Breast epithelium (tissue), 3 donors: ENCODE measurements at regions not wholly inside any gene's neighbourhood (a gene's known extent, or its start where the extent isn't known, plus 50 kb on each side); places are given as distances from the start of the nearest gene placed in this dataset.

ENCODE experiments used
- POLR2A ChIP-seq: fragments of 450-650 bp; IDR thresholded peaks from one replicate; pipeline ENCODE4 v1.6.1; 2016; ENCODE audit warnings: antibody characterized with exemption, mild to moderate bottlenecking, moderate library complexity
- TF ChIP-seq, protein P1 (sequence below), 3 donors: fragments of 450-650 bp; IDR thresholded peaks; one replicate each; pipeline ENCODE4 v1.5.1; 2016 to 2017; ENCODE audit warnings: antibody characterized with exemption in 3 of 3, mild to moderate bottlenecking in 3 of 3, moderate library complexity in 3 of 3

DNA sequence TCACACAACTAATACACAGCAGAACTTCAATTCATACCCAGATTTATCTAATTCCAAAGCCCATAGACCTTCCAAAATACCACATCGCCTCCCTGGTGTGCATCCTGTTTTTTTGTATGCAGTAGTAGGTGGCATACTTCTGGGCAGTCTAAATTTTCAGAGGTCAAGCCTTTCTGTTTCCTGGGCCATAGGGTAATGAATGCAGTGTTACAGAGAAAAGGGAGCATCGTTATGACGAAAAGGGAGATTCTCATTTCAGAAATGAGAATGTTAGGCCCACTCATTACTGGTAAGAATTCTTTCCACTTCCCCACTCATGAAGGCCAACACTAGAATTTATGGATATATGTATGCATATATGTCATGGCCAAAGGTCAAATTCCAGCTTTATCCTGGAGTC, 267.8 kb upstream of the ASIC2 start:
- TF ChIP-seq, protein P1, sequence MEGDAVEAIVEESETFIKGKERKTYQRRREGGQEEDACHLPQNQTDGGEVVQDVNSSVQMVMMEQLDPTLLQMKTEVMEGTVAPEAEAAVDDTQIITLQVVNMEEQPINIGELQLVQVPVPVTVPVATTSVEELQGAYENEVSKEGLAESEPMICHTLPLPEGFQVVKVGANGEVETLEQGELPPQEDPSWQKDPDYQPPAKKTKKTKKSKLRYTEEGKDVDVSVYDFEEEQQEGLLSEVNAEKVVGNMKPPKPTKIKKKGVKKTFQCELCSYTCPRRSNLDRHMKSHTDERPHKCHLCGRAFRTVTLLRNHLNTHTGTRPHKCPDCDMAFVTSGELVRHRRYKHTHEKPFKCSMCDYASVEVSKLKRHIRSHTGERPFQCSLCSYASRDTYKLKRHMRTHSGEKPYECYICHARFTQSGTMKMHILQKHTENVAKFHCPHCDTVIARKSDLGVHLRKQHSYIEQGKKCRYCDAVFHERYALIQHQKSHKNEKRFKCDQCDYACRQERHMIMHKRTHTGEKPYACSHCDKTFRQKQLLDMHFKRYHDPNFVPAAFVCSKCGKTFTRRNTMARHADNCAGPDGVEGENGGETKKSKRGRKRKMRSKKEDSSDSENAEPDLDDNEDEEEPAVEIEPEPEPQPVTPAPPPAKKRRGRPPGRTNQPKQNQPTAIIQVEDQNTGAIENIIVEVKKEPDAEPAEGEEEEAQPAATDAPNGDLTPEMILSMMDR (IDR thresholded peaks at IDR 0.05): no peak
- TF ChIP-seq POLR2A: no peak
